22Rv1 (cell line): ENCODE measurements at regions not wholly inside any gene's neighbourhood (a gene's known extent, or its start where the extent isn't known, plus 50 kb on each side); places are given as distances from the start of the nearest gene placed in this dataset.

ENCODE experiments used
- H3K27ac ChIP-seq: fragments of 450-650 bp; 2 replicates; pipeline ENCODE4 v1.5.1; 2017
- CTCF ChIP-seq: fragments of 450-650 bp; IDR thresholded peaks from 2 replicates; pipeline ENCODE4 v1.5.1; 2017; ENCODE audit warnings: mild to moderate bottlenecking
- ZFX ChIP-seq: fragments of 450-650 bp; IDR thresholded peaks from 2 replicates; pipeline ENCODE4 v1.6.1; 2017; ENCODE audit warnings: antibody characterized with exemption, borderline replicate concordance

GRCh38 chr4:179766938-179767337, 2324.7 kb upstream of the AGA start:
- TF ChIP-seq CTCF = no peak
- no peak for TF ChIP-seq ZFX
- H3K27ac ChIP-seq = no peak overlapping the region

- TF ChIP-seq CTCF (no peak), ZFX (no peak)
- H3K27ac ChIP-seq = no peak overlapping the region
These were observed 2326.8 kb upstream of the AGA start for GRCh38 chr4:179768996-179769395.

DNA sequence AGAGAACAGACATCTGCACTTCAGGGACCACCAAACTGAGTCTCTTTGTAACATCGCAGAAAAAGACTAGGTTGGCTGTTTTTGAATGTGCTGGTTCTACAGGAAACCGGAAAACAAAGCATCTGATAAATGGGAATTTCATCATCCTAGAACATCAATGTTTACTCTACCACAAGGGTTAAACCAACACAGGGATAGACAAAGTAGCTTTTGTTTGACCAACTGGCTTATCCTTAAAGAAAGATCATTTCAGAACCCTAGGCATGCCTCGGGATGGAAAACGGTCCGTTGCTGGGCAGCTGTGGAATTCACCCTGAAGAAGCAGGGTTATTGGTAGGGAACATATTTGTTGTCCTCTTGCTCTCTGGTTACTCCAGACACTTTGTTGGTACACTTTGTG, 2355.5 kb upstream of the AGA start:
- no peak overlapping the region for H3K27ac ChIP-seq
- no peak for TF ChIP-seq ZFX
- no peak for TF ChIP-seq CTCF

GRCh38 chr4:179803857-179804256, 2361.6 kb upstream of the AGA start:
- H3K27ac ChIP-seq = no peak overlapping the region
- TF ChIP-seq ZFX = no peak

DNA sequence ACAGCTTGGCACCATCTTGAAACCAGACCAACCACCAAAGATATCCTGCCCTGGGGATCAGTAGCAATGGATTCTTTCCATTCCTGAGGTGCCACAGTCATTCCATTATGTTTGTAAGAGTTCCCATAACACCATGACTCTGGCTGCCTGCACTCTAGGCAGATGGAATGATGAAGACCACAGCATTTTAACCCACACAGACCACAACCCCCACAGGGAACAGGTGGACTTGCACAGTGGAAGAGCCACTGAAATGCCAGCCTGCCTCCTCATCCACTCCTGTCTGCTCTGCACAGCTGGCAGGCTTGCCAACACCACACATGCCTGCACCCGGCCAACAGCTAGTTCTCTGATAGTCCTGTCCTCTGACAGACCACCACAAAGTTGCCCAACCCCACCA, 2362.2 kb upstream of the AGA start:
- TF ChIP-seq CTCF (no peak), ZFX (no peak)
- no peak overlapping the region for H3K27ac ChIP-seq

GRCh38 chr4:179817317-179817716, 2375.1 kb upstream of the AGA start:
- H3K27ac ChIP-seq = no peak overlapping the region
- TF ChIP-seq CTCF (no peak), ZFX (no peak)

GRCh38 chr4:179823342-179823741, 2381.1 kb upstream of the AGA start:
- TF ChIP-seq ZFX = no peak
- TF ChIP-seq CTCF = no peak
- no peak overlapping the region for H3K27ac ChIP-seq

DNA sequence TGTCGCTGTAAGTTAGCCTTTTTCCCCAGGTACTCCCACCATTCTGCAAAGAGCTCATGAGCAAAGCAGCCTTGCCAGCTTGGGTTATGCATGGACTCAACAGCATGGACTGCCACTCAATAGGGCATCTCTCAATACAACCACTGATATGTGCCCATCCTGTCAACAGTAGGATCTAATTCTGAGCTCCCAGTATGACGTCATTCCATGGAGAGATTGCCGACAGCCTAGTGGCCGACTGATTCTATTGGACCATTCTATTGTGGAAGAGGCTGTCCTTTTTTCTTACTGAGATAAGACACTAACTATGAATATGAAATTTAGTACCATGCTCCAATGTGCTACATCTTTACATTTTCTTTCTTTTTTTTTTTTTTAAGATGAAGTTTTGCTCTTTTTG, 2389.0 kb upstream of the AGA start:
- no peak overlapping the region for H3K27ac ChIP-seq
- no peak for TF ChIP-seq ZFX
- no peak for TF ChIP-seq CTCF
